ENCODE measurements at regions not wholly inside any gene's neighbourhood (a gene's known extent, or its start where the extent isn't known, plus 50 kb on each side); places are given as distances from the start of the nearest gene placed in this dataset.

DNA sequence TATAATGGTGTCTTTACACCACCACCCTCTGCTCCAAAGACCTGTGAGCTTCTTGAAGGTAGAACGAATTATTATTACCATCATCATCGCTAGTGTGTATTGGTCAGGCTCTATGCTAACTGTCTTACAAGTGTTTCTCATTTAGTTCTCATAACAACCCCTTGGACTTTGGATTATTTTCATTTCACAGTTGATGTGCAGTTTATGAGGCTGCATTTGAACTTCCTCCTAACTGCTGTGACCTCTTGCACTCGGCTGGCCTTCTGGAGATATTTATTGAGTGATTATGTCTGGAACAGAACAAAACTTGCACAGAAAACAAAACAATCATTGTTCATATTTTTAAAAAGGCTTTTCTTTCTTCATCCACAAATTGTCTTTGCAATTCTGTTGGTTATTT, 306.3 kb upstream of the SGCD start:
- TF ChIP-seq, protein P1, sequence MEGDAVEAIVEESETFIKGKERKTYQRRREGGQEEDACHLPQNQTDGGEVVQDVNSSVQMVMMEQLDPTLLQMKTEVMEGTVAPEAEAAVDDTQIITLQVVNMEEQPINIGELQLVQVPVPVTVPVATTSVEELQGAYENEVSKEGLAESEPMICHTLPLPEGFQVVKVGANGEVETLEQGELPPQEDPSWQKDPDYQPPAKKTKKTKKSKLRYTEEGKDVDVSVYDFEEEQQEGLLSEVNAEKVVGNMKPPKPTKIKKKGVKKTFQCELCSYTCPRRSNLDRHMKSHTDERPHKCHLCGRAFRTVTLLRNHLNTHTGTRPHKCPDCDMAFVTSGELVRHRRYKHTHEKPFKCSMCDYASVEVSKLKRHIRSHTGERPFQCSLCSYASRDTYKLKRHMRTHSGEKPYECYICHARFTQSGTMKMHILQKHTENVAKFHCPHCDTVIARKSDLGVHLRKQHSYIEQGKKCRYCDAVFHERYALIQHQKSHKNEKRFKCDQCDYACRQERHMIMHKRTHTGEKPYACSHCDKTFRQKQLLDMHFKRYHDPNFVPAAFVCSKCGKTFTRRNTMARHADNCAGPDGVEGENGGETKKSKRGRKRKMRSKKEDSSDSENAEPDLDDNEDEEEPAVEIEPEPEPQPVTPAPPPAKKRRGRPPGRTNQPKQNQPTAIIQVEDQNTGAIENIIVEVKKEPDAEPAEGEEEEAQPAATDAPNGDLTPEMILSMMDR (IDR thresholded peaks at IDR 0.05; ENCODE audit: partially characterized antibody, unreplicated experiment): no peak
- no peak for DNase-seq
- Mint-ChIP-seq H3K27me3 (ENCODE audit: unreplicated experiment) (no peaks in the 10 kb centered on the region), H3K27ac (ENCODE audit: unreplicated experiment) (no peak overlapping the region), H3K36me3 (ENCODE audit: unreplicated experiment) (no peaks in the 10 kb centered on the region), H3K4me1 (ENCODE audit: low read depth, unreplicated experiment) (no peaks in the 10 kb centered on the region), H3K4me3 (ENCODE audit: unreplicated experiment) (no peak overlapping the region), H3K9me3 (ENCODE audit: unreplicated experiment) (no peaks in the 10 kb centered on the region)

- no peak overlapping the region for H3K27ac Mint-ChIP-seq (ENCODE audit: unreplicated experiment)
- TF ChIP-seq, protein P1 (IDR thresholded peaks at IDR 0.05; ENCODE audit: partially characterized antibody, unreplicated experiment): no peak
- no peak overlapping the region for H3K4me3 Mint-ChIP-seq (ENCODE audit: unreplicated experiment)
- no peaks in the 10 kb centered on the region for H3K9me3 Mint-ChIP-seq (ENCODE audit: unreplicated experiment)
- no peaks in the 10 kb centered on the region for H3K27me3 Mint-ChIP-seq (ENCODE audit: unreplicated experiment)
- H3K4me1 Mint-ChIP-seq (ENCODE audit: low read depth, unreplicated experiment): no peaks in the 10 kb centered on the region
- H3K36me3 Mint-ChIP-seq (ENCODE audit: unreplicated experiment): no peaks in the 10 kb centered on the region
- no peak for DNase-seq
Observed at GRCh38 chr5:156021866-156022265, 305.1 kb upstream of the SGCD start.

DNA sequence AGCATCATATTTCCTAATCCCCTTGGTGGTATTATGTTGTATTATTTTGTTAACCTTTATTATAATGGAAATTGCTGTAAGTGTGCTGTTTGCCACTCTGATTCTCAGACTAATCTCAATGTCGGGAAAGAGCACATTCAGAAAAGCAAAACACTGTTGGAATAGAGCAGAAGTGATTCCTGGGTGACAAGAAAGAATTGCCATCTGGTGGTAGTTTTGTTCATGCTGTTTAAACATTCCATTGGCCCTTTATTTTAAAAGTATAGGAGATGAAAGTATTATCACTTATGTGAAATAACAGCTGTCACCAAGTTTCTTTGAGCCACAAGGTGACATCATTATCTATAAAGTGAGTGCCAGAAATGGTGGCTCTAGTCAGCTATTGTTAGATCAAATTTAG, 301.3 kb upstream of the SGCD start:
- H3K27ac Mint-ChIP-seq (ENCODE audit: unreplicated experiment): no peak overlapping the region
- H3K27me3 Mint-ChIP-seq (ENCODE audit: unreplicated experiment): no peaks in the 10 kb centered on the region
- H3K4me3 Mint-ChIP-seq (ENCODE audit: unreplicated experiment): no peak overlapping the region
- no peaks in the 10 kb centered on the region for H3K9me3 Mint-ChIP-seq (ENCODE audit: unreplicated experiment)
- no peaks in the 10 kb centered on the region for H3K36me3 Mint-ChIP-seq (ENCODE audit: unreplicated experiment)
- no peaks in the 10 kb centered on the region for H3K4me1 Mint-ChIP-seq (ENCODE audit: low read depth, unreplicated experiment)
- TF ChIP-seq, protein P1 (IDR thresholded peaks at IDR 0.05; ENCODE audit: partially characterized antibody, unreplicated experiment): no peak
- no peak for DNase-seq

- TF ChIP-seq, protein P1 (IDR thresholded peaks at IDR 0.05; ENCODE audit: partially characterized antibody, unreplicated experiment): no peak
- Mint-ChIP-seq H3K4me3 (ENCODE audit: unreplicated experiment) (no peak overlapping the region), H3K36me3 (ENCODE audit: unreplicated experiment) (no peaks in the 10 kb centered on the region), H3K9me3 (ENCODE audit: unreplicated experiment) (no peaks in the 10 kb centered on the region), H3K27ac (ENCODE audit: unreplicated experiment) (no peak overlapping the region), H3K27me3 (ENCODE audit: unreplicated experiment) (no peaks in the 10 kb centered on the region), H3K4me1 (ENCODE audit: low read depth, unreplicated experiment) (no peaks in the 10 kb centered on the region)
- no peak for DNase-seq
Observed at GRCh38 chr5:156031181-156031580, 295.8 kb upstream of the SGCD start.

DNA sequence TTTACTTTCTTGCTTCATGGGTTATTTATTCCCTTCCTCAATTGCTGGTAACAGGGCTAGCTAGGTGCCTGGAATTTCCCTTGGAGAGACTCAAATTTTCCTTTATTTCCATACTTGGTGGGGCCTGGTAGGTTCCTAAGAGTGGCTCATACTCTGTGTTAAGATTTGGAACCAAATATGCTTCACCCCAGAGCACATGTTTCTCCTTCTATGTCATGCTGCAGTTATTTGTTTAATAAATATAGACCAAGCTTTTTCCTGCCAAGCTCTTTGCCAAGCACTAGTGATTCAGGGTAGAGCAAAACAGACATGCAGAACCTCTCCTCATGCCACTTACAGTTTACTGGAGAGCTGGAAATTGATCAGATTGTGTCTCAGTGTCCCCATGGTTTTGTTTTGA, 290.3 kb upstream of the SGCD start:
- Mint-ChIP-seq H3K27ac (ENCODE audit: unreplicated experiment) (no peak overlapping the region), H3K36me3 (ENCODE audit: unreplicated experiment) (no peaks in the 10 kb centered on the region), H3K27me3 (ENCODE audit: unreplicated experiment) (no peaks in the 10 kb centered on the region), H3K4me1 (ENCODE audit: low read depth, unreplicated experiment) (no peaks in the 10 kb centered on the region), H3K9me3 (ENCODE audit: unreplicated experiment) (peaks cover 2% of the 10 kb centered on the region), H3K4me3 (ENCODE audit: unreplicated experiment) (no peak overlapping the region)
- TF ChIP-seq, protein P1 (IDR thresholded peaks at IDR 0.05; ENCODE audit: partially characterized antibody, unreplicated experiment): no peak
- DNase-seq: no peak
